Activated B cell treated with CpG ODN at 0.5 μM for 24 hours (primary cell): ENCODE measurements at regions not wholly inside any gene's neighbourhood (a gene's known extent, or its start where the extent isn't known, plus 50 kb on each side); places are given as distances from the start of the nearest gene placed in this dataset.

Experiments used
- ATAC-seq: fragments of 200-7000 bp; cut with Tn5 transposase; one replicate; pipeline ENCODE4 v1.10.0; 2021; ENCODE audit warnings: low read depth, mild to moderate bottlenecking, moderate library complexity
- CTCF ChIA-PET: fragments of 350-600 bp; sonication (Branson Sonifier 250); formaldehyde crosslinking; loops from one replicate; lab custom pipeline; 2021; ENCODE audit warnings: antibody characterized with exemption; lab: Charles Lee
- POLR2A ChIA-PET: fragments of 350-600 bp; sonication (Branson Sonifier 250); formaldehyde crosslinking; loops from one replicate; lab custom pipeline; 2021; ENCODE audit warnings: antibody characterized with exemption; lab: Charles Lee
- DNase-seq: peaks from one replicate; pipeline ENCODE4 v3.0.0; 2022
- H3K27ac Mint-ChIP-seq: one replicate; pipeline ENCODE4 v1.8.0; 2020; ENCODE audit warnings: mixed read lengths
- H3K27me3 Mint-ChIP-seq: one replicate; pipeline ENCODE4 v1.8.0; 2021; ENCODE audit warnings: mixed read lengths
- H3K36me3 Mint-ChIP-seq: one replicate; pipeline ENCODE4 v1.8.0; 2021; ENCODE audit warnings: low read depth, mixed read lengths
- H3K4me1 Mint-ChIP-seq: one replicate; pipeline ENCODE4 v1.8.0; 2021; ENCODE audit warnings: mixed read lengths
- H3K4me3 Mint-ChIP-seq: one replicate; pipeline ENCODE4 v1.8.0; 2020; ENCODE audit warnings: mild to moderate bottlenecking, mixed read lengths
- H3K9me3 Mint-ChIP-seq: one replicate; pipeline ENCODE4 v1.8.0; 2020; ENCODE audit warnings: mixed read lengths
- intact Hi-C: fragments of 100-400 bp; cut with micrococcal nuclease; formaldehyde crosslinking; loops from one replicate; pipeline ENCODE4 v1.15.1; 2024
- TF ChIP-seq, protein P1 (sequence below): fragments of 200-600 bp; IDR thresholded peaks from one replicate; pipeline ENCODE4 v1.8.0; 2022; ENCODE audit warnings: antibody characterized with exemption, mild to moderate bottlenecking

- no peak overlapping the region for H3K4me3 Mint-ChIP-seq
- no peak for ATAC-seq
- no peak overlapping the region for H3K27ac Mint-ChIP-seq
- H3K36me3 Mint-ChIP-seq: no peaks in the 10 kb centered on the region
- H3K27me3 Mint-ChIP-seq: no peaks in the 10 kb centered on the region
- ChIA-PET CTCF (no interaction called here), POLR2A (no interaction called here)
- intact Hi-C loops: no loop called here
- no peaks in the 10 kb centered on the region for H3K4me1 Mint-ChIP-seq
- no peak for DNase-seq
- H3K9me3 Mint-ChIP-seq: peaks cover 3% of the 10 kb centered on the region
- TF ChIP-seq, protein P1, sequence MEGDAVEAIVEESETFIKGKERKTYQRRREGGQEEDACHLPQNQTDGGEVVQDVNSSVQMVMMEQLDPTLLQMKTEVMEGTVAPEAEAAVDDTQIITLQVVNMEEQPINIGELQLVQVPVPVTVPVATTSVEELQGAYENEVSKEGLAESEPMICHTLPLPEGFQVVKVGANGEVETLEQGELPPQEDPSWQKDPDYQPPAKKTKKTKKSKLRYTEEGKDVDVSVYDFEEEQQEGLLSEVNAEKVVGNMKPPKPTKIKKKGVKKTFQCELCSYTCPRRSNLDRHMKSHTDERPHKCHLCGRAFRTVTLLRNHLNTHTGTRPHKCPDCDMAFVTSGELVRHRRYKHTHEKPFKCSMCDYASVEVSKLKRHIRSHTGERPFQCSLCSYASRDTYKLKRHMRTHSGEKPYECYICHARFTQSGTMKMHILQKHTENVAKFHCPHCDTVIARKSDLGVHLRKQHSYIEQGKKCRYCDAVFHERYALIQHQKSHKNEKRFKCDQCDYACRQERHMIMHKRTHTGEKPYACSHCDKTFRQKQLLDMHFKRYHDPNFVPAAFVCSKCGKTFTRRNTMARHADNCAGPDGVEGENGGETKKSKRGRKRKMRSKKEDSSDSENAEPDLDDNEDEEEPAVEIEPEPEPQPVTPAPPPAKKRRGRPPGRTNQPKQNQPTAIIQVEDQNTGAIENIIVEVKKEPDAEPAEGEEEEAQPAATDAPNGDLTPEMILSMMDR: no peak
Measured at GRCh38 chr5:155211764-155212163, 198.2 kb downstream of the KIF4B start.

DNA sequence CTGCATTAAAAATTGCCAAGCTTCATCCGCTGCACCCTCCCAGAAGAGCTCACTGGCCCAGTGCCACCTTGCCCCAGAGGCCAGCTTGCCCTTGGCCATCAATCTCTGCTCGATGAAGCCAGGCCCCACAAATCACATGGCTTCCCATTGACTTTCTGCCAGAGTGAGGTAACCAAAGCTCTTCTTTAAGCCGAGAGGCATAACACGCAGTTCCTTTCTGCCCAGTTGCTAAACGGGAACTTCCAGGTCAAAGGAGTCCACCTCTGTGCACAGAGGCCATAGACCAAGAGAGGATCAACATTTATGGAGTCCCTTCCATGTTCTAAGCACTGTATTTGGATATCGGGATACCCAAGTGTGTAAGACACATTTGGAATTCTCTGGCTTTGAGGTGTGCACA lies 208.8 kb downstream of the KIF4B start:
- H3K27me3 Mint-ChIP-seq: no peaks in the 10 kb centered on the region
- no peaks in the 10 kb centered on the region for H3K4me1 Mint-ChIP-seq
- ChIA-PET CTCF (no interaction called here), POLR2A (no interaction called here)
- TF ChIP-seq, protein P1: no peak
- H3K9me3 Mint-ChIP-seq: peaks cover 3% of the 10 kb centered on the region
- H3K36me3 Mint-ChIP-seq: no peaks in the 10 kb centered on the region
- ATAC-seq: no peak
- no peak overlapping the region for H3K27ac Mint-ChIP-seq
- H3K4me3 Mint-ChIP-seq: no peak overlapping the region
- DNase-seq: no peak
- intact Hi-C loops: no loop called here

DNA sequence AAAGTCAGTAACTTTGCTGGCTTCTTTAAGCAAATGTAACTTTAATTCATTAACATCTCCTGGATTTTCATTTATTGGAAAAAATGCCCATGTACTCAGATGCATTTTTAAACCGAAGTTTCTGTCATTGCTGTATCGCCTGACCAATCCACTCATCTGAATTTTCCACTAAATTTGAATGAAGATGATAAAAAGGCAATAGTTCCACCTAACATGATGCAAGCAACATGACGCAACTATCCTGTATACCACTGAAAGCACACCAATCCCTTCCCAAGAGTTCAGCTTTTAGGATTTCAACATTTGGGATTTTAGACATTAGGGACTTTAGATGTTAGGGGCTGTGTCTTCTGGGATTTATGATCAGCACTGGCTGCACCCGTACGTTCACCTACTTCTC lies 215.6 kb downstream of the KIF4B start:
- POLR2A ChIA-PET: no interaction called here
- TF ChIP-seq, protein P1: no peak
- H3K4me1 Mint-ChIP-seq: no peaks in the 10 kb centered on the region
- no peak for ATAC-seq
- H3K27ac Mint-ChIP-seq: no peak overlapping the region
- no peaks in the 10 kb centered on the region for H3K36me3 Mint-ChIP-seq
- no peak for DNase-seq
- intact Hi-C loops: no loop called here
- H3K4me3 Mint-ChIP-seq: no peak overlapping the region
- CTCF ChIA-PET: no interaction called here
- peaks cover 3% of the 10 kb centered on the region for H3K9me3 Mint-ChIP-seq
- H3K27me3 Mint-ChIP-seq: no peaks in the 10 kb centered on the region

DNA sequence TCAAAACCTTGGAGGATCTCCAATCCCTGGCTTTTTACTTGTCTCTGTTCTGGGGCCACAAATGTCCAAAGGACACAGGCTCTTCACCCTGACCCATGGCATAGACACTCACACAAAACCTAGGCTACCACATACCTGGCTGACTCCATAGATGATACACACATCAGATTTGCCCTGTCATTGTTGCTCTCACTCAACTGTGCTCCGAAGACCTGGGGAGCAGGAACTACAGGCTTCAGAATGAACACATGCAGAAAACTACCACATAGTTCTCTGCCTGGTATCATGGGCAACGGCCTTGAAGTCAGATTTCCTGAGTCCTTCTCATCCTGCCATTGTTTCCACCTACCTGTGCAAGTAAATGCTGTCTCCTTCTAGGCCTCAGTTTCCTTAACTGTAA lies 226.2 kb downstream of the KIF4B start:
- ATAC-seq (no peak), DNase-seq (no peak)
- CTCF ChIA-PET: no interaction called here
- POLR2A ChIA-PET: no interaction called here
- Mint-ChIP-seq H3K4me1 (no peaks in the 10 kb centered on the region), H3K9me3 (peaks cover 24% of the 10 kb centered on the region), H3K36me3 (no peaks in the 10 kb centered on the region), H3K27ac (no peak overlapping the region), H3K4me3 (no peak overlapping the region), H3K27me3 (no peaks in the 10 kb centered on the region)
- TF ChIP-seq, protein P1: no peak
- intact Hi-C loops: no loop called here

DNA sequence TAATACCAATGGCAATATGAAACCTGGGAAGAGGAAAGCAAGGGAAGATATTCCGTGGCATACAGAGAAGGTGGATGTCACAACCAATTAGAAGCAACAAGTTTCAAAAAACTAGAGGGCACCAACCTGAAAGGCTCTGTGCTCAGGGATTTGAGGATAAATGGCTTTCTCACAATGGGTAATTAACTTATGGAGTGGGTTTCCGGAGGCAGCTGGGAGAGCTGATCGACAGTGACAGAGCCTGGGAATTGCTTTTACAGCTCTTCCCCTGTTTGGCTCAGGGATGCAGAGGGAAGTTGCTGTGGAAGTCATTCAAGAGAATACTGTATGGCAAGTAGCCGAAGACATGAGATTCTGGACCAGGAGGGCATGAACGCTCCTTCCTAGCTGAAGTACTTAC lies 237.0 kb downstream of the KIF4B start:
- no peaks in the 10 kb centered on the region for H3K27me3 Mint-ChIP-seq
- peaks cover 2% of the 10 kb centered on the region for H3K9me3 Mint-ChIP-seq
- POLR2A ChIA-PET: no interaction called here
- intact Hi-C loops: no loop called here
- ATAC-seq (no peak), DNase-seq (no peak)
- CTCF ChIA-PET: no interaction called here
- H3K4me3 Mint-ChIP-seq: no peak overlapping the region
- TF ChIP-seq, protein P1: no peak
- no peak overlapping the region for H3K27ac Mint-ChIP-seq
- no peaks in the 10 kb centered on the region for H3K4me1 Mint-ChIP-seq
- no peaks in the 10 kb centered on the region for H3K36me3 Mint-ChIP-seq
